Cardiac muscle cell (in vitro differentiated cells and primary cell): ENCODE measurements at regions not wholly inside any gene's neighbourhood (a gene's known extent, or its start where the extent isn't known, plus 50 kb on each side); places are given as distances from the start of the nearest gene placed in this dataset.
"Not testable (repeated sequence)": the region's sequence is repeated elsewhere in the genome, so short reads cannot be mapped to it uniquely, and the experiment has no call there.

Source experiments
- DNase-seq, 2 donors: peaks; one replicate each; pipeline versions ENCODE4 v3.0.0 to v3.0.0-alpha.2; 2010 to 2017; ENCODE audit warnings: low read depth in 1 of 2, low spot score in 1 of 2
- H3K27ac ChIP-seq: fragments of 200-600 bp; sonication (generic); 2 replicates; pipeline ENCODE4 v1.5.1; 2016
- H3K27me3 ChIP-seq: fragments of 200-600 bp; sonication (generic); 2 replicates; pipeline ENCODE4 v1.6.0; 2016; ENCODE audit warnings: control low read depth
- H3K36me3 ChIP-seq: fragments of 200-600 bp; sonication (generic); 2 replicates; pipeline ENCODE4 v1.5.1; 2016; ENCODE audit warnings: control low read depth
- H3K4me1 ChIP-seq: fragments of 200-600 bp; sonication (generic); 2 replicates; pipeline ENCODE4 v1.8.1; 2017; ENCODE audit warnings: low read depth, mild to moderate bottlenecking, mixed run types
- H3K4me3 ChIP-seq: fragments of 200-600 bp; sonication (generic); 2 replicates; pipeline ENCODE4 v1.5.1; 2016; ENCODE audit warnings: mild to moderate bottlenecking
- H3K9me3 ChIP-seq: fragments of 200-600 bp; sonication (generic); 2 replicates; pipeline ENCODE4 v1.5.1; 2017; ENCODE audit warnings: low read depth, mild to moderate bottlenecking, control low read depth
- CTCF ChIP-seq: IDR thresholded peaks from 2 replicates; pipeline ENCODE4 v1.5.1; 2012; ENCODE audit warnings: low read depth, mild to moderate bottlenecking, low read length

DNA sequence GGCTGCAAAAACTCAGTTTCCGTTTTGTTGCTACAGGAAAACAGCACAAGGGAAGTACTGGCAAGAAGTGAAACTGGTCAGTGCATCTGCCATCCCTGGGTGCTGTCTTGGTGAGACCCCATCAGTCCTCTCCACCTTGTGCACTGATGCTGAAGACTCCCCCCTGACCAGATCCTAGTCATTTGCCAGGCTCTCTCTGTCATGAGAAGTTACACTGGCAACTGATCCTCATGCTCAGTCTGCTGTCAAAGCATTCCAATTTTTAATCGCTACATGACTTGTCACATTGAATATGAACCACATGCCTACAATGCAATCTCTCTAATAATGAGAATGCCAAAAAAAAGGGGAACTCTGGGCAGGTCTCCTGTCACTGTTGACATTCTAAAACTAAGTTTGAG lies 296.5 kb downstream of the ZIC1 start:
- no peak for TF ChIP-seq CTCF

DNA sequence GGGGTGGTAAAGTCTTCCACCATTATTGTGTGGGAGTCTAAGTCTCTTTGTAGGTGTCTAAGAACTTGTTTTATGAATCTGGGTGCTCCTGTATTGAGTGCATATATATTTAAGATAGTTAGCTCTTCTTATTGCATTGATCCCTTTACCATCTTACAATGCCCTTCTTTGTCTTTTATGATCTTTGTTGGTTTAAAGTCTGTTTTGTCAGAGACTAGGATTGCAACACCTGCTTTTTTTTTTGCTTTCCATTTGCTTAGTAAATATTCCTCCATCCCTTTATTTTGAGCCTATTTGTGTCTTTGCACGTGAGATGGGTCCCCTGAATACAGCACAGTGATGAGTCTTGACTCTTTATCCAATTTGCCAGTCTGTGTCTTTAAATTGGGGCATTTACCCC lies 301.6 kb downstream of the ZIC1 start:
- peaks cover 24% of the 10 kb centered on the region for H3K4me1 ChIP-seq
- DNase-seq, H3K27me3 ChIP-seq, H3K4me3 ChIP-seq, H3K36me3 ChIP-seq, H3K27ac ChIP-seq, H3K9me3 ChIP-seq: not testable (repeated sequence)

More for the DNA sequence above, 296.5 kb downstream of the ZIC1 start:
- Histone ChIP-seq H3K27ac (no peak overlapping the region), H3K27me3 (no peaks in the 10 kb centered on the region), H3K4me1 (no peaks in the 10 kb centered on the region), H3K9me3 (no peaks in the 10 kb centered on the region), H3K36me3 (no peaks in the 10 kb centered on the region), H3K4me3 (no peak overlapping the region)
- no peak for DNase-seq

- H3K36me3 ChIP-seq = peaks cover 1% of the 10 kb centered on the region
- no peaks in the 10 kb centered on the region for H3K27me3 ChIP-seq
- TF ChIP-seq CTCF = no peak
- H3K9me3 ChIP-seq = no peaks in the 10 kb centered on the region
- H3K4me3 ChIP-seq = no peak overlapping the region
- H3K4me1 ChIP-seq = peaks cover 24% of the 10 kb centered on the region
- peak in 1 of 2 donors; percentile 52 for DNase-seq
- peak overlapping the region; percentile 92 for H3K27ac ChIP-seq
Measured at GRCh38 chr3:147712357-147712756, 303.2 kb downstream of the ZIC1 start.

GRCh38 chr3:147712758-147713157 lies 303.6 kb downstream of the ZIC1 start:
- Histone ChIP-seq H3K27ac (peak overlapping the region; percentile 92), H3K4me1 (peaks cover 24% of the 10 kb centered on the region)
- not testable (repeated sequence) for H3K36me3 ChIP-seq, H3K27me3 ChIP-seq, H3K9me3 ChIP-seq, DNase-seq, H3K4me3 ChIP-seq

- Histone ChIP-seq H3K4me1 (peaks cover 24% of the 10 kb centered on the region), H3K27ac (peak overlapping the region; percentile 92)
- TF ChIP-seq CTCF = no peak
Measured at GRCh38 chr3:147713234-147714133, 304.3 kb downstream of the ZIC1 start.

DNA sequence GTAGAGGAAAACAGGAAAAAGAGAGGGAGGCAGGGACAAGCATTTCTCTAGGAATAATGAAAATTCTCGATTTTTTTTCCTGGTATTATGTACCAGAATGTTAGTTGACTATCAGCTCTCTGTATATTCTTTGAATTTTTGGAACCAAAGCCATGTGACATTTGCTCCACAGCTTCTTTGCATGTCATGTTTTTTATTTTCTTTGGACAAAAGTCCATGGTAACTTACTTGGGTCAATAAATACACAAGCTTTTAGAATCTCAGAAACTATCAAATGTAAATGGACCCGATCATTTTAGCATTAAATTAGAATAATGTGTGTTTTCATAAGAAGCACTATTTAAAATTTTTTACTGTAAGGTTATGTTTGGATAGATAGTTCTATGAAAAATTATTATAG lies 320.5 kb downstream of the ZIC1 start:
- Histone ChIP-seq H3K36me3 (no peaks in the 10 kb centered on the region), H3K9me3 (no peaks in the 10 kb centered on the region), H3K4me1 (peaks cover 43% of the 10 kb centered on the region), H3K27ac (no peak overlapping the region), H3K4me3 (no peak overlapping the region), H3K27me3 (no peaks in the 10 kb centered on the region)
- no peak for TF ChIP-seq CTCF
- no peak for DNase-seq

More at GRCh38 chr3:147713234-147714133, 304.3 kb downstream of the ZIC1 start:
- H3K9me3 ChIP-seq = no peaks in the 10 kb centered on the region
- no peaks in the 10 kb centered on the region for H3K27me3 ChIP-seq
- peaks cover 2% of the 10 kb centered on the region for H3K36me3 ChIP-seq
- H3K4me3 ChIP-seq = peak overlapping the region; percentile 5
- DNase-seq = peak in 1 of 2 donors; percentile 43
